GM23338 (cell line): ENCODE measurements at regions not wholly inside any gene's neighbourhood (a gene's known extent, or its start where the extent isn't known, plus 50 kb on each side); places are given as distances from the start of the nearest gene placed in this dataset.

Source experiments
- CTCF ChIP-seq, 2 experiments: fragments of 200-600 bp in 1 of 2; sonication (generic) in 1 of 2; conservative IDR thresholded peaks; 2 replicates each; pipeline versions ENCODE4 v1.5.1 to v1.6.1; 2016 to 2017; ENCODE audit warnings: antibody characterized with exemption in 2 of 2, low read depth in 2 of 2, mild to moderate bottlenecking in 2 of 2, moderate library complexity in 1 of 2
- EZH2 ChIP-seq: fragments of 200-600 bp; sonication (generic); IDR thresholded peaks from one replicate; pipeline ENCODE4 v1.8.0; 2017; ENCODE audit warnings: antibody characterized with exemption, mild to moderate bottlenecking, low read depth; ENCODE audit not compliant: unreplicated experiment
- JUNB ChIP-seq: IDR thresholded peaks from one replicate; pipeline ENCODE4 v1.6.1; 2016; ENCODE audit warnings: antibody characterized with exemption; ENCODE audit not compliant: unreplicated experiment
- POLR2AphosphoS5 ChIP-seq: IDR thresholded peaks from 2 replicates; pipeline ENCODE4 v1.6.1; 2016; ENCODE audit warnings: antibody characterized with exemption, low read depth
- ZNF331 ChIP-seq: fragments of 250-450 bp; sonication (Bioruptor Pico); IDR thresholded peaks from 2 replicates; pipeline ENCODE4 v1.5.0; 2020; ENCODE audit warnings: low read depth, mild to moderate bottlenecking, moderate library complexity

GRCh38 chrX:146396409-146396808 is 413.2 kb upstream of the CXorf51B start:
- TF ChIP-seq CTCF (conservative IDR thresholded peaks at IDR 0.05; ENCODE audit: low read depth in 2 of 2): peak; percentile 24 to 61; a peak in 3 of 4 replicates
- TF ChIP-seq POLR2AphosphoS5: no peak
- no peak for TF ChIP-seq EZH2
- no peak for TF ChIP-seq JUNB
- no peak for TF ChIP-seq ZNF331 (CRISPR knock-in tag)
